ENCODE measurements at regions not wholly inside any gene's neighbourhood (a gene's known extent, or its start where the extent isn't known, plus 50 kb on each side); places are given as distances from the start of the nearest gene placed in this dataset.

DNA sequence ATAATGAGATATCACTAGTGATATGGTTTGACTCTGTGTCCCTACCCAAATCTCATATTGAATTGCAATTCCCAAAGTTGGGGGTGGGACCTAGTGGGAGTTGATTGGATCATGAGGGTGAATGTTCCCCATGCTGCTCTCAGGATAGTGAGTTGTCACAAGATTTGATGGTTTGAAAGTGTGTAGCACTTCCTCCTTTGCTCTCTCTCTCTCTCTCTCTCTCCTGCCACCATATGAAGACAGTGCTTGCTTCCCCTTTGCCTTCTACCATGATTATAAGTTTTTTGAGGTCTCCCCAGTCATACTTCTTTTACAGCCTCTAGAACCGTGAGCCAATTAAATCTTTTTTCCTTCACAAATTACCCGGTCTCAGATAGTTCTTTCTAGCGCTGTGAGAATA is 1002.0 kb upstream of the ADGRB3 start:
- no peak for DNase-seq (ENCODE audit: low spot score)
- TF ChIP-seq, protein P1, sequence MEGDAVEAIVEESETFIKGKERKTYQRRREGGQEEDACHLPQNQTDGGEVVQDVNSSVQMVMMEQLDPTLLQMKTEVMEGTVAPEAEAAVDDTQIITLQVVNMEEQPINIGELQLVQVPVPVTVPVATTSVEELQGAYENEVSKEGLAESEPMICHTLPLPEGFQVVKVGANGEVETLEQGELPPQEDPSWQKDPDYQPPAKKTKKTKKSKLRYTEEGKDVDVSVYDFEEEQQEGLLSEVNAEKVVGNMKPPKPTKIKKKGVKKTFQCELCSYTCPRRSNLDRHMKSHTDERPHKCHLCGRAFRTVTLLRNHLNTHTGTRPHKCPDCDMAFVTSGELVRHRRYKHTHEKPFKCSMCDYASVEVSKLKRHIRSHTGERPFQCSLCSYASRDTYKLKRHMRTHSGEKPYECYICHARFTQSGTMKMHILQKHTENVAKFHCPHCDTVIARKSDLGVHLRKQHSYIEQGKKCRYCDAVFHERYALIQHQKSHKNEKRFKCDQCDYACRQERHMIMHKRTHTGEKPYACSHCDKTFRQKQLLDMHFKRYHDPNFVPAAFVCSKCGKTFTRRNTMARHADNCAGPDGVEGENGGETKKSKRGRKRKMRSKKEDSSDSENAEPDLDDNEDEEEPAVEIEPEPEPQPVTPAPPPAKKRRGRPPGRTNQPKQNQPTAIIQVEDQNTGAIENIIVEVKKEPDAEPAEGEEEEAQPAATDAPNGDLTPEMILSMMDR (IDR thresholded peaks at IDR 0.05; ENCODE audit: extremely low read depth, missing control alignments), result no peak

DNA sequence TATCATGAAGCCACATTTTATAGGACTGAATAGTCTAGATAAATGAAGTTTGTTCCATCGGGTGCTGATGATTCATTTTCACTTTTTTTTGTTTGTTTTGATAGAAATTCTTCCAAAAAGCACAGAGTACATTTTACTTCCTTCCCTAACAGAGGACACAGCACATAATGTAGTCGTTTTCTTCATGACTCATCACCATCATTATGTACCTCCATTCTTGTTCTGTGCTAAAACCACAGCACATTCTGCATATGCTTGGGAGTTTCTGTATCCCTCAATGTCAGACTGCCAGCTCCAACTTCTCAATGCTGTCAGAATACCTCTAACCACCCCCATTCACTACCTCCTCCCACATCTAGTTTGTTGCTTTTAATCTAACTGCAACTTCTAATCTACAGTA is 1004.9 kb upstream of the ADGRB3 start:
- TF ChIP-seq, protein P1 (IDR thresholded peaks at IDR 0.05; ENCODE audit: extremely low read depth, missing control alignments), result no peak
- no peak for DNase-seq (ENCODE audit: low spot score)

DNA sequence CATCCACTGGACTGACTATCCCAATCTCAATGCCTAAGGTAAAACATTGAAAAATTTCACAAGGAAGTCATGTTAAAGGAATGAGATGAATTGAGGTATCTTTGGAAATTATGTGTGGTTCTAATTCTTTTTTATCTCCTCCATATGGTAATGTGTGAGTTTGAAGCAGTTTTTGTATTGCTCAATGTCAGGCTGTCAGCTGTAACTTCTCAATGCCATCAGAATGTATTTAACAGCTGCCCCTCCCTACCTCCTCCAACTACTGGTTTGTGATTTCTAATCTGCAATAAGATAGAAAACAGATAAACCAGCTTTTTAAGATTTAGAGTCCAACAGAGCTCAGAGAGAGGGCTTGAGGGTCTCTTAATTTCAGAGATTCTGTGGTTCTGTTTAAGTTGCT is 1005.8 kb upstream of the ADGRB3 start:
- TF ChIP-seq, protein P1 (IDR thresholded peaks at IDR 0.05; ENCODE audit: extremely low read depth, missing control alignments), result no peak
- DNase-seq (ENCODE audit: low spot score), result no peak

DNA sequence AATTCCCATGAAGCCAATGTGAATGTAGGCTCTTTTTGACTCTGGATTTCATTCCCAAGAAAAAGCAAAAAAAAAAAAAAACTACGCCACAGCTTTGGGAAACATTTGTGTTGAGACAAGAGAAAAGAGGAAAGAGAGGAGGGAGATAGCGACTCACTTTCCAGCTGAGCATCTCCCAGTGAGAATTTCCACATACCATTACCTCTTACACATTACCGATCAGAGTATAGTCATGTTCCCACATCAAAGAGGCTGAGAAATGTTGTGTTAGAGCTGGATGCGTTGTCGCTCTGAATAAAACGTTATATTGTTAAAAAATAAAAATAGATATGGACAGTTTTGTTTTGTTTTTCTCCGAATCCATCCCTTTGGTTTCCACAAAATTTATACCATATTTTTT is 1019.3 kb upstream of the ADGRB3 start:
- DNase-seq (ENCODE audit: low spot score), result no peak
- TF ChIP-seq, protein P1 (IDR thresholded peaks at IDR 0.05; ENCODE audit: extremely low read depth, missing control alignments), result no peak

DNA sequence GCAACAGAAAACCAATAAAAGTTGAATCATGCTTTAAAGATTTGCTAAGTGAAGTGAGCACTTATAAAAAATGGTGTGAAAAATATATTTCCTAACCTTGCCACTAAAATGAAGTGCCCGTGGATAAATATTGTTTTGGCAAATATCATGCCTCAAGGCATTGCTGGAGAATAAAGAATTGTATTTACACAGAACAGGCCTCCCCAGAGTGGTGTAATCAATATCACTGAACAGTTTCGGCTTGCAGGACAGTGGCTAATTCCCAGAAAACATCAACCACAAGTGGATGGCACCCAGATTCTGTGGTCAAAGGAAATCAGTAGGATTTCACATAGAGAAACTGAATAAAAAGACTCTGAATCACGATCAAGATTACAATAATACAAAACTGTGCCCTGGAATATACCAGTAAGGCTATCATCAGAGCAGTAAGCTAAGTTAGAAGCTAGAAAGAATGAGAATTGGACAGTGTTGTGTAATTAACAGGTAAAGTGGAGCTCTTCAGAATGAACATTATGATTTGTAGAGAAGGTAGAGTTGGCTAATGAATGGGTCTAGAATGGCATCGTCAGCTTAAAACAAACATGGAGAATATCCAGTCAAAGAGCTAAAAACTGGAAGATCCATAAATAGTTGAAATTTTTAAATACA is 1026.9 kb upstream of the ADGRB3 start:
- no peak for DNase-seq (ENCODE audit: low spot score)
- TF ChIP-seq, protein P1 (IDR thresholded peaks at IDR 0.05; ENCODE audit: extremely low read depth, missing control alignments), result no peak

DNA sequence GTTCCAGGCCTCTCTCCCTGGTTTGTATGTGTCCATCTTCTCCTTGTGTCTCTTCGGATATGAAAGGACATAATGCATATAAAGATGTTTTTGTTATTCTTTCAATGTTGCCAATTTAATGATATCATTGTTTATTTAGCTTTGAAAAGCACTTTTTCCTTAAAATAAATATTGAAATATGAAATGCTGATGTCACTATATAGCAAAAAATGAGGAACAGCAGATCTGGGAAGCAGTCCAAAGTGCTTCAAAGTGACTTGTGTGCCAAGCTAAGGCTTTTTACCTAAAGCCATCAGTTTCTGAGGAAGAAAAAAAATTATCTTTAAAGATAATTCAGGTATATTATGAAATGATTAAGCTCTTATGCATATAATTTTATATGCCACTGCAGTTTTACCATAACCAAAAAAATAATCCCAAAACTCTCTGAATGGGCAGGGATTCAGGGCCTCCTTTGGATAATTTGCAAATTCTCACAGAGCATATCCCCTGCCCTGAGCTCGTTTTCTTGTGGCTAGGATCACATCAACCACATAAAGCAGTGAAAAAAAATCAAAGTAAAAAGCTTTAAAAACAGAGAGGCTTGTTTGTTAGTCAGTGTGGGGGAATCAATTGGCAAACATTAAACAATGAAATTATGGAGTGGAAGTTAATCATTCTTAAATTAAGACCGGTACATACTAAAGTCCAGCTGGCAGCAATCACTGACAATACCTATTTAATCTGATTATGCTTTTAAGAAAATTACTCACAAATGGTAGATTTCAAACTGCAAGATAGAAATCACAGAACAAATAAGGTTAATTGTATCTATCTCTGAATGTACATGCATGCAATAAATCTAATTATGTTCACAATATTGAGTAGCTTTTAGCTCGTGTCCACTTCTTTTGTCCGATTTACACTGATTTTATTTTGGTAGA is 1027.9 kb upstream of the ADGRB3 start:
- TF ChIP-seq, protein P1 (IDR thresholded peaks at IDR 0.05; ENCODE audit: extremely low read depth, missing control alignments), result no peak
- DNase-seq (ENCODE audit: low spot score), result no peak

DNA sequence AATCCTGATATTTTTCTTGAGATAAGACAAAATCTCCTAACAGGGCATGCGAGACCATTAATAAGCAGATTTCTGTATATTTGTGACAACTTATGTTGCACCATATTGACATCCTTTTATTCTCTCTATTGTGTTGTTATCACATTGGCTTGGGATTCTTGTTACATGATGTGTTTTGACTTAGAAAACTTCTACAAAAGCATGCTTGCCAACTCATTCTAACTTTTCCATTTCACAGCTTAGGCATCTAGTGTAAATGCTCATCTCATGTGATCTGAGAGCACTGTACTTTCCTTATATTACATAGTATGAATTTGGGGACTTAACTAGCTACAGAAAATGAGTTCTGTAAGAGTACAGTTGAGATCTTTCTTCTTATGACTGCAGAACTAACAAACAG is 1040.7 kb upstream of the ADGRB3 start:
- TF ChIP-seq, protein P1 (IDR thresholded peaks at IDR 0.05; ENCODE audit: extremely low read depth, missing control alignments), result no peak
- no peak for DNase-seq (ENCODE audit: low spot score)

All from GM20000 (cell line).